KMS-11 (cell line): ENCODE measurements at regions not wholly inside any gene's neighbourhood (a gene's known extent, or its start where the extent isn't known, plus 50 kb on each side); places are given as distances from the start of the nearest gene placed in this dataset.

Experiments
- H2AFZ ChIP-seq: fragments of 200-600 bp; sonication (generic); 2 replicates; pipeline ENCODE4 v1.6.1; 2016; ENCODE audit warnings: antibody characterized with exemption, mixed run types, low read depth
- H3K27ac ChIP-seq: fragments of 200-600 bp; sonication (generic); 2 replicates; pipeline ENCODE4 v1.6.1; 2016; ENCODE audit warnings: mild to moderate bottlenecking, mixed run types
- H3K27me3 ChIP-seq: fragments of 200-600 bp; sonication (generic); 2 replicates; pipeline ENCODE4 v1.6.1; 2017; ENCODE audit warnings: mild to moderate bottlenecking, low read depth, mixed run types, moderate library complexity; ENCODE audit not compliant: insufficient read depth
- H3K36me3 ChIP-seq: fragments of 200-600 bp; sonication (generic); 2 replicates; pipeline ENCODE4 v1.6.1; 2017; ENCODE audit warnings: mild to moderate bottlenecking, mixed run types; ENCODE audit not compliant: insufficient read depth
- H3K4me1 ChIP-seq: fragments of 200-600 bp; sonication (generic); 2 replicates; pipeline ENCODE4 v1.6.1; 2016; ENCODE audit warnings: mild to moderate bottlenecking, low read depth, mixed run types; ENCODE audit not compliant: poor library complexity, severe bottlenecking
- H3K4me2 ChIP-seq: fragments of 200-600 bp; sonication (generic); 2 replicates; pipeline ENCODE4 v1.7.0; 2016; ENCODE audit warnings: mild to moderate bottlenecking, mixed run types
- H3K4me3 ChIP-seq: fragments of 200-600 bp; sonication (generic); IDR thresholded peaks from 2 replicates; pipeline ENCODE4 v1.6.1; 2017; ENCODE audit warnings: low read depth, low read length, mixed read lengths; ENCODE audit not compliant: insufficient read depth
- H3K79me2 ChIP-seq: fragments of 200-600 bp; sonication (generic); 2 replicates; pipeline ENCODE4 v1.6.1; 2016; ENCODE audit warnings: low read depth, mixed run types; ENCODE audit not compliant: insufficient read depth
- H3K9ac ChIP-seq: fragments of 200-600 bp; sonication (generic); 2 replicates; pipeline ENCODE4 v1.6.1; 2016; ENCODE audit warnings: mild to moderate bottlenecking, mixed run types
- H4K20me1 ChIP-seq: fragments of 200-600 bp; sonication (generic); 2 replicates; pipeline ENCODE4 v1.6.1; 2016; ENCODE audit warnings: mild to moderate bottlenecking, mixed run types; ENCODE audit not compliant: insufficient read depth
- TF ChIP-seq, protein P1 (sequence below): fragments of 200-600 bp; sonication (generic); conservative IDR thresholded peaks from 2 replicates; pipeline ENCODE4 v1.6.1; 2017; ENCODE audit warnings: low read depth, mild to moderate bottlenecking, antibody characterized with exemption, low read length, moderate library complexity, mixed read lengths

DNA sequence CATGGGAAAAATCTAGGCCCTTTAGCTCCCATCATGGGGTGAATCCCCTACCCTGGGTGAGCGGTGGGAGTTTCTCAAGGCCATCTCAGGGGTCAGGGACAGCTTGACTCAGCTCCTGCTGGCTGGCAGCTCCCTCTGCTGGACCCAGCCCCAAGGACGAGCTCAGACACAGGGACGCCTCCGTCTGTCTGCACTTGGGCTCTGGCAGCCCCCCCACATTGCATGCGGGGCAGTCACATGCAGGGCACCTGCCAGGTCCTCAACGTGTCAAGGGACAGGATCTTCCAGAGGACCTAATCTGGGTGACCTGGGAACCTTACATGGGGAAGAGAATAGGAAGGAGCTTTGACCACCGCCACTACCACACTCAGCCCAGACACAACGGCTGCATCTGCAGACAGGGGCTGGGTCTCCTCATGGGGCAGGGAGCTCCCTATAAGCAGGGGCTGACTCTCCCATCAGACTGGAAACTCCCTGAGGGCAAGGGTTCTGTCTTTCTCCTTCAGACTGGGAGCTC is 173.4 kb downstream of the MRPL14 start:
- H3K4me1 ChIP-seq = no peaks in the 10 kb centered on the region
- H3K27me3 ChIP-seq = no peaks in the 10 kb centered on the region
- no peaks in the 10 kb centered on the region for H3K36me3 ChIP-seq
- TF ChIP-seq, protein P1, sequence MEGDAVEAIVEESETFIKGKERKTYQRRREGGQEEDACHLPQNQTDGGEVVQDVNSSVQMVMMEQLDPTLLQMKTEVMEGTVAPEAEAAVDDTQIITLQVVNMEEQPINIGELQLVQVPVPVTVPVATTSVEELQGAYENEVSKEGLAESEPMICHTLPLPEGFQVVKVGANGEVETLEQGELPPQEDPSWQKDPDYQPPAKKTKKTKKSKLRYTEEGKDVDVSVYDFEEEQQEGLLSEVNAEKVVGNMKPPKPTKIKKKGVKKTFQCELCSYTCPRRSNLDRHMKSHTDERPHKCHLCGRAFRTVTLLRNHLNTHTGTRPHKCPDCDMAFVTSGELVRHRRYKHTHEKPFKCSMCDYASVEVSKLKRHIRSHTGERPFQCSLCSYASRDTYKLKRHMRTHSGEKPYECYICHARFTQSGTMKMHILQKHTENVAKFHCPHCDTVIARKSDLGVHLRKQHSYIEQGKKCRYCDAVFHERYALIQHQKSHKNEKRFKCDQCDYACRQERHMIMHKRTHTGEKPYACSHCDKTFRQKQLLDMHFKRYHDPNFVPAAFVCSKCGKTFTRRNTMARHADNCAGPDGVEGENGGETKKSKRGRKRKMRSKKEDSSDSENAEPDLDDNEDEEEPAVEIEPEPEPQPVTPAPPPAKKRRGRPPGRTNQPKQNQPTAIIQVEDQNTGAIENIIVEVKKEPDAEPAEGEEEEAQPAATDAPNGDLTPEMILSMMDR = no peak
- H3K79me2 ChIP-seq = no peaks in the 10 kb centered on the region
- H3K9ac ChIP-seq = no peak overlapping the region
- H2AFZ ChIP-seq = no peak overlapping the region
- H3K4me3 ChIP-seq = no peak overlapping the region
- no peak overlapping the region for H3K4me2 ChIP-seq
- no peaks in the 10 kb centered on the region for H4K20me1 ChIP-seq
- H3K27ac ChIP-seq = no peak overlapping the region

DNA sequence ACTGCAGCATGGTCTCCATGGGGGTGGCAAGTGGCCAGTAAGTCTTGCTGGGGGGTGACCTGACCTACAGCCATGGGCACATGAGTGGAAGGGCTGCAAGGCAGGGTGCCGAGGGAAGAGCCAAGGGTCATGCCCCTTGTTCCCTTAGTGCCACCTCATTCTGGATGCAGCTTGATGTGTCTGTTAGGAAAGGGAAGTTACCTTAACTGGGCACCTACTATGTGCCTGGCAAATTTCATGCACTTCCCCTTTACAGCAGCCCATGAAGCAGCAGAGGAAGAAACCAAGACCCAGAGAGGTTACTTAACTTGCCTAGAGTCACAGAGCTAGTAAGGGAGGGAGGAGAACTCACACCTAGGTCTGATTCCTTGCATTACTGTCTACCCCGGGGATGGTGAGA is 174.0 kb downstream of the MRPL14 start:
- no peak overlapping the region for H3K4me3 ChIP-seq
- H4K20me1 ChIP-seq = no peaks in the 10 kb centered on the region
- H3K36me3 ChIP-seq = no peaks in the 10 kb centered on the region
- no peaks in the 10 kb centered on the region for H3K79me2 ChIP-seq
- no peak overlapping the region for H3K9ac ChIP-seq
- H3K4me2 ChIP-seq = no peak overlapping the region
- no peak overlapping the region for H2AFZ ChIP-seq
- H3K27ac ChIP-seq = no peak overlapping the region
- TF ChIP-seq, protein P1 = no peak
- no peaks in the 10 kb centered on the region for H3K27me3 ChIP-seq
- H3K4me1 ChIP-seq = no peaks in the 10 kb centered on the region

DNA sequence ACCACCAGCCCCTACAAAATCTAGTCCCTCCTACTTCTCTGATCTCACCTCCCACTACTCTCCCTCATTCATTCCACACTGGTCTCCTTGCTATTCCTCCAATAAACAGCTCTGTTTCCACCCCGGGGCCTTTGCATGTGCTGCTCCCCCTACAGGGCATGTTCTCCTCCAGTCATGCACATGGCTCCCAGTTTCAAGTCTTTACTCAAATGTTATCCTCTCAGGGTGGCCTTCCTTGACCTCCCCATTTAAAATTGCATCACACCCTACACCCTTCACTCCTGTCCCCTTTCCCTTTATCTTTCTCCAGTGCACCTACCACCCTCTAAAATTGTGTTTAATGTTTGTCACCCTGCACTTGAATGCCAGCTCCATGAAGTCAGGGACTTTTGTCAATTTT is 174.5 kb downstream of the MRPL14 start:
- H3K27me3 ChIP-seq = no peaks in the 10 kb centered on the region
- H3K4me2 ChIP-seq = no peak overlapping the region
- no peaks in the 10 kb centered on the region for H3K36me3 ChIP-seq
- no peaks in the 10 kb centered on the region for H3K79me2 ChIP-seq
- TF ChIP-seq, protein P1 = peak; percentile 37
- no peaks in the 10 kb centered on the region for H4K20me1 ChIP-seq
- H3K27ac ChIP-seq = no peak overlapping the region
- no peak overlapping the region for H2AFZ ChIP-seq
- no peak overlapping the region for H3K9ac ChIP-seq
- no peak overlapping the region for H3K4me3 ChIP-seq
- no peaks in the 10 kb centered on the region for H3K4me1 ChIP-seq

DNA sequence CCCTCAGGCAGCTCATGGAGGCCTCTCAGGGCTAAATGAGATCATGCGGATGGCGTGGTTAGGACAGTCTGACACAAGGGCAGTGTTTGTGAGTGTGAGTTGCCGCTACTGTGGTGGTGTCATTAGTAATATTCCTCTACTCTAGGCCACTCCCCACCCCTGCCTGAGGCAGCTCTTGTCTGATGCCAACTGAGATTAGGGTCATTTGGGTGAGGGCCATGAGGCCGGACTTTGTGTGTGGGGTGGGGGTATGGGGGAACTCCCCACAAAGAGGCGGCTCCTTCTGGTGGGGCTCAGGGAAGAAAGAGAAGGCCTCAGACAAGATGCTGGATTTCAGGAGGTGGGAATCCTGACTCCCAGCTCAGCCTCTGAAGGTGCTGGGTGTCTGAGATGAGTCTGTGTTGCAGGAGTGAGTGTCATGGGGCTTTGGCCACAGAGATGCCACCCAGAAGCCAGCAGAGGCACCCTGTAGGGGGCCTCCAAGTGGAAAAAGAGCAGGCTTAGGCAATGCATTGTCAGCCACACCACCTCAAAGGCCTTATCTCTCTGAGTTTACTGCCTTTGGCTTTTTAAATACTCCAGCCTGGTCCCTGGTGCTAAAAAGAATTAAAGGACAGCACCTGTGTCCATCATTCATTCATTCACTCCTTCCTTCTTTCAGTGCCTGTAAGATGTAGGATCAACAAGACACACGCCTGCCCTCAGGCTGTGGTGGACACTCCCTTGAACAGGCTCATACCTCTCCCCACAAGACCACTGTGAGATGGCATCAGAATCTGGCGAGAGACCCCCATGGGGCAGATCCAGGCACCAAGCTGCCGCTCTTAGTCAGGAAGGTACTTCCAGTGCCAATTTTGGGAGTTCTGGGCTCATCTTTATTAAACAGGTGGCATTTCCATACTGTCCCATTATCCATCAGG is 175.2 kb downstream of the MRPL14 start:
- Histone ChIP-seq H3K4me1 (no peaks in the 10 kb centered on the region), H3K4me2 (no peak overlapping the region), H3K79me2 (no peaks in the 10 kb centered on the region), H3K36me3 (no peaks in the 10 kb centered on the region), H2AFZ (no peak overlapping the region), H3K9ac (no peak overlapping the region), H3K4me3 (no peak overlapping the region), H3K27ac (no peak overlapping the region), H4K20me1 (no peaks in the 10 kb centered on the region), H3K27me3 (no peaks in the 10 kb centered on the region)
- TF ChIP-seq, protein P1 = no peak
